HG03103 (cell line): ENCODE measurements at regions not wholly inside any gene's neighbourhood (a gene's known extent, or its start where the extent isn't known, plus 50 kb on each side); places are given as distances from the start of the nearest gene placed in this dataset.

Experiments
- ATAC-seq: cut with Tn5 transposase; IDR thresholded peaks from one replicate; pipeline ENCODE4 v1.9.1; 2021; ENCODE audit warnings: low read depth; ENCODE audit not compliant: unreplicated experiment

DNA sequence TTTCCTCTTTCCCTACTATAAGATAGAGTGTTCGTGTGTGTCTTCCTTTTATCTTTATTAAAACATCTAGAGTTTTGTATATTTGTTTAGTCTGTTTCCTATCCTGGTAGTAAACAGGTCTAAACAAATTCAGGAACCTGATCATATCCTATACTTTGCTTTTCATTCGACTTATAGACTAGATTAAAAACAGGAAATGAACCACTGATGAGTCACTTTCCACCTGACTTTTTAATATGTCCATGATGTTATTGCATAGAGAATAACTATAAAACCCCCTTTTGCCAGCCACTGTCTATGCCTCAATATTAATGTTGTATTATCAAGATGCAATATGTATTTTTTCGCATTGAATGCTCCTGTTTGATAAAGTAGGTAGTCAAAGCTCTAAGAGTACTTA lies 1794.0 kb downstream of the STIM2 start:
- no peak for ATAC-seq

DNA sequence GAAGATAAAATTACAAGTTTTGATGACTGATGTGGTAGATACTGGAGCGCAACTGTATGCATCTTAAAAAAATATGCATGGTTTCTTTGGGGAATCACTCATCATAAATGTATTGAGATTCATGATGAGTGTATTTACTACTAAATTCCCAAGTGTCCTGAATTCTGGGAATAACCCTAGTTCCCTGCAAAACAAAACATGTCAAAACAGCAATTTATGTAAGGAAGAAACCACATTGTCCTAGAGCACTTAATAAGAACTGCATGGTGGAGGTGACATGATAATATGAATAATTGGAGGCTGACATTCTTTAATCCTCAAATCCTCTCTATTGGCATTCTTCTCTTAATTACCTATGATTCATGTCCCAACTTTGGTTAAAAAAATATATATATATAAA lies 1804.7 kb downstream of the STIM2 start:
- no peak for ATAC-seq

DNA sequence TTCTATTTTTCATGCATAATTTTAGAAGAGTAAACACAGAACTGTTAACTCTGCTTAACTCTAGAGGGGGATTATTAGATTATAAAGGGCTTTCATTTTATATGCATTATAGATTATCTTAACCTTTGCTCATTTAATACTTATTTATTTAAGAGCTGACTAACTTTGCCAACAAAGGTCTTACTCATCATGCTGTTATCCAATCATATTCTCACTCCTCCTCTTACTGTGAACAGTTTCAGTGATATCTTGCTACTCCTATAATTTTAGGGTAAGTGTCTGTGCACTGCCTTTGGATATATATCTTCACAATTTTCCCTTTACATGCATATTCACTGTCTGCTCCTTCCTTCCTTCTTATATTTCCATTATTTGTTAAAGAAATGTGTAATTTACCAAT lies 1814.9 kb downstream of the STIM2 start:
- no peak for ATAC-seq

DNA sequence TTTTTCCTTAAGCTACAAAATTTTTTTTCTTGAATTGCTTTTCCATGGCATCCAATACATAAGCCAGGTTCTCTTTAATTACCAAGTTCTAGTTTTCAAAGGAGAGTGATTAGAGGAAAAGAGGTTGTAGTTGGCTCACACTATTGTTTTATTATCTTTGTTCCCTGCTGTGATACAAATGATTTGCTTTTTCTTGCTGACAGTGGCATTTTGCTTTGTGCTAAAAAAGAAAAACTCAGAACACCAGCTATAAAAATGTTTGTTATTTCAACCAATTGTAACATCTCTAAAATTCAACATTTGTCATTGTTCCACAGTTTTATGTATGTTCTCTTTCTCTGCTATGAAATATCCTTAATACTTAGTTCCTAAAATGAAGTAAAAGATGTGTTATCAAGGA lies 1817.2 kb downstream of the STIM2 start:
- no peak for ATAC-seq

DNA sequence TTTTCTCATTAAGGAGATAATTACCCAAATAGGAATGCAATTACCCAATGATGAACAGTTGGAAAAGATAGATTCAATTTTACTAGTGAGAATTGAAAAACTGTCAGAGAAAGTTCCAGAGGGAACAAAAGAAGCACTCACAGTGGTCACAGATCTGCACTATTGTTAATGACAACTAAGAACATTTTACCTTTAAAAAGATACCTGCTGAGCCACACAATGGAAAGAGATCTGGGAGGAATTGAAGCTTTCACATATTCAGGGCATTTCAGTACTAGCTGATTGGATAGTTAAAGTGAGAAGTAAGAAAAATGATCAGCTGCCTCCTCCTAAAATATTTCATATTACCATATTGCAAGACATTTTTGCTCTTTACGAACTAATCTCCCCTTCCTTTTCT lies 1822.2 kb downstream of the STIM2 start:
- no peak for ATAC-seq

DNA sequence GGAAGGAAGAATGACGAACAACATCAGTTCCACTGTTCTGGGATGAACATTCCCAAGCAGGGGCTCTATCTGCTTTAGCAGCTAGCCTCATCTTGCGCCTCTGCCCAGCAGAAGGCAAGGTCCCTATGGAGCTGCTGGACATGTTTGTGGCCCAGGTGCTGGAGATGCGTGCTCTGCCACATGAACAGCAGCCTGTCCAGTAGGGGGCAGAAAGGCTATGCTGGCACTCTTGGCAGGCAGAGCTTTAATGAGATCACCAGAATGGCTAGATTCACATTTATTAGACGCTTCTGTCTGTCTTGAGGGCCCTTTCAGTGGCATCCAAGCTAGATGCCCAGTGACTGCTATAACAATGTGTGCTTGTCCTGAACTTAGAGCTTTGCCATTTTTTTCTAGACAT lies 1826.0 kb downstream of the STIM2 start:
- ATAC-seq = no peak

DNA sequence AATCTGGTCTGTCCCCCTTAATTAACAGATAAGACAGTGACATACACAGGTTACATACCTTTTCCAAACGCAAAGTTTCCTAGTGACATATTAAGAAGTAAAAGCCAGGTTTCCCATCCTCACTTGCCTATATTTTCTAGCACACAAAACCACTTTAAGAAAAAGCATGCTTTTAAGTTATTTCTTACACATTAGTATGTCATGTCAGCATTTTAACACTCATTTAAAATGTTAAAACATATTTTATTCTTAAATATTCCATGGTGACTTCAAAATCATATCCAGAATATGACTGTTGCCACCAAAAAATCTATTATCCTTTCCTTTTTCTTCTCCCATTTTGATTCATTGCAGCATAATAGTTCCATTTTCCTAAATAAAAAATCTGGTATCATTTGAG lies 1830.2 kb downstream of the STIM2 start:
- ATAC-seq = no peak

DNA sequence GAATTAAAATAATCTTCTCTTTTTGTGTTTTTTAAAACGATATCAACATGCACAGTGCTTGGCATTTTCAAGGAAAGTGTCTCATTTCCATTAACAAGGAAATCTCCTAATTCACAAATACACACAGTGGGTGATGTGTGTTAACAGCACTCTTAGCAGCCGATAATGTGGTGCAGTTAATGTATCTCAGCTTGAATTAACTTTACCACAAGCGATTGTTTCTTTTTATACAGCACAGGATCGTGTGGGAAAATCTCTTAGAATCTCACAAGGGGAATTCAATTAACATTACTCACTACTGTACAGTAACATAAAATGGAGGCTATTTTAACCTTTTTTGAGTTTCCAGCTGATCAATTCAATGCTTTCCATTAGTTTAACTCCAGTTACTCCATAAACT lies 1841.9 kb downstream of the STIM2 start:
- ATAC-seq = no peak

DNA sequence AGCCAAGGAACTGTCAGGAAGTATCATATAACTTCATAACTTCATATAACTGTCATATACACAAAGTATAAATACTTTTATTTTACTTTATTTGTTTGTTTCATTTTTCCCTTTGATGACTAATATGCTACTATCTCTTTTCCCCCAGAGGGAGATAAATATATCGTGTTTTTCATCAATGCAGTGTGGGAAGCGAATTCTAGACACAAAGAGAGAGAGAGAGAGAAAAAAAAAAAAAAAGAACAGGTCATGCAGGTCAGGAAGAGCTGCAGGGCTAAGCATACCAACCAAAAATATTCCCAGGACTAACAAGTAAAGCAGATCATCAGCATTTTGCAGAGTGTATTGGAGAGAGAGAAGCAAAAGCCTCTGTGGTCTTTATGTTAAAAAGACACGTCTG lies 1849.2 kb downstream of the STIM2 start:
- no peak for ATAC-seq

DNA sequence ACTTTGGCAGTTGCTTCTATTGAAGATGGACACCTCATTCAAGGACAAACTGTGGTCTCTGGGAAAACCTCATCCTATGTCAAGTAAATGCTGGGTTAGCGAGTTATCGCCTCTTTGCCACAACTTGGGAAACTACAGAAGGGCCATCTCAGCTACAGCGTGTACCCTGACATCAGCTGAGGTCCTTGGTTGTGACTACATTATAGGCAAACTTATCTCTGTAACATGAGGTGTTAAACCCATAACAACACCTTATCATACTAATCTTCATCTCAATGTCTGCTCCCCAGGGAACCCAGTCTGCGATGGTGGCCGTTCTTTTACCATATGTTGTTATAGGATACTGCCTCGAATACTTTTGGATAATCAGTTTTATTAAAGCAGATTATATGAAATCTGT lies 1862.7 kb downstream of the STIM2 start:
- ATAC-seq = no peak

DNA sequence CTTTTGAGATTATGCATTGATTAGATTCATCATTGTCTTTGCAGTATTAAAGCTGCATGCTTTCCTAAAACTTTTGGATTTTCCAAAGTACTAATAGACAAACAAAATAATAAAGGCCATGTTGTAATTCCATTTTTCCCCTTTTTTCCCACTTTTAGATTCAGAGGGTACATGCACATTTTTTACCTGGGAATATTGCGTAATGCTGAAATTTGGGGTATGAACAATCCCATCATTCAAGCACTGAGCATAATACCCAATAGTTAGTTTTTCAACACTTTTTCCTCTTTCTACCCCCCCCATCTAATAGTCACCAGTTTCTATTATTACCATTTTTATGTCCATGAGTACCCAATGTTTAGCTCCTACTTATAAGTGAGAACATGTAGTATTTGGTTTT lies 1863.6 kb downstream of the STIM2 start:
- no peak for ATAC-seq

DNA sequence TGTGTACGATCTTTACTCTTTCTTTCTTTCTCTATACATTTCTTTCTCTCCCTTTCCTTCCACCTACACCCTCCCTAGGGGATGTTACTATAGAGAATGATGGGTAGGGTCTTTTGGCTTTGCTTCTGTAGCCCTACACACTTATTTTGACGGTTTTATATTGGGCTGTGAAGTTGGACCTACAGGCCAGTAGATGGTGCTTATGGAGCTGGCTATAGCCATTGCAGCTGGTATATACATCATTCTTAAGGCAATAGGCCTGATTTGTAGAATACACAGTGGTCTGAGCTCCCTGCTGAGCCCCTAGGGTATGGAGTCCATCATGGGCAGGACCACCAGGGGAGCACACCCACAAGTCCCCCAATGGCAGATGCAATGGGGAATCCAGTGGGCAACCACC lies 1869.7 kb downstream of the STIM2 start:
- no peak for ATAC-seq

DNA sequence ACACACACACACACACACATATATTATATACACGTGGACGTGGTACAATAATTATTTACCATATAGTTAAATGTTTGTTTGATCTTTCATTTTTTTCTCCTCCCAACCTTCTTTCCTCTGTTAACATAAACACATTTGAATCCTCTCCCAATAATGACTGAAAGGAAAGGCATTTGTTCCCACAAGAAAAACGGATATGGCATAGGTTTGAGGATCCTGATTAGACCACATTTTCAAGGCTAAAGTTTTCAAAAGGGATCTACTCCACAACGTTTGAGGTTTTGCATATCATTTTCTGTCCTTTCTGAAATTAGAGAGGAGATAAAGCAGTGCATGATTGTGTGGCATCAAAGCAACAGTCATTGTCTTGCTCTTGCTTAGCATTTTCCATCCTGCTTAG lies 1883.4 kb downstream of the STIM2 start:
- ATAC-seq = no peak

DNA sequence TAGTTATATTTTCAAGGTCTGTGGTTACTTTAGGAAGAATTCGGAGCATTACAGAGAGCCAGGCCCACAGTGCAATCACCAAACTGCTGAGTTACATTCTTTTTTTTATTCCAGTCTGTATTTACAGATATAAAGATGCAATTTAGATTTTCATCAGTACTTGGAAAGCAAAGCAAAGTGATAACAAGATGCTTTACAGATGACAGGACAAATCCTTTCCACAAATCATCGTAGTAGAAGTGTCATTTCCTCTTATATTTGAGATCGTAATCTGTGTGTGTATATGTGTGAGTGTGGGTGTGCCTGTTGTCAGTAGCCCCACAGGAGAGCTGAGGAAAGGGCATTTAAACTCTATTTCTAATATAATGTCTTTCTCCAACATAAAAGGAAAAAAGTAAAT lies 1893.7 kb downstream of the STIM2 start:
- no peak for ATAC-seq

DNA sequence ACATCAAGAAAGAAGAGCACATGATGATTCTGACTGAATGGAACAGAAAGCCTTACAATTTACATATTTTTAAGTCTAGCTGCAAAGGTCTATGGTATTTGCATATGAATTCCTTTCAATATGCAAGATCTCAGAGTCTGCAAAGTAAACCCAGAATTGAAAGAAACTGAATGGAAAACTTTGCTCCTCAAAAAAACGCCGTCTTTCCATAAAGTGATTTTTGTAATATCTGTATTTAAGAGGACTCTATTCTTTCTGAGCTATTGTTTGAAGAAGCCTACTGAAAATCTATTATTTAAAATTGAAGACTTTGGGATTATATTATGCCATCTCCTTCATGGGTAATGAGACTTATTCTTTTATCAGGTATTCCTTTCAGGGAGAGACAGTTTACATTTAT lies 1894.4 kb downstream of the STIM2 start:
- no peak for ATAC-seq

DNA sequence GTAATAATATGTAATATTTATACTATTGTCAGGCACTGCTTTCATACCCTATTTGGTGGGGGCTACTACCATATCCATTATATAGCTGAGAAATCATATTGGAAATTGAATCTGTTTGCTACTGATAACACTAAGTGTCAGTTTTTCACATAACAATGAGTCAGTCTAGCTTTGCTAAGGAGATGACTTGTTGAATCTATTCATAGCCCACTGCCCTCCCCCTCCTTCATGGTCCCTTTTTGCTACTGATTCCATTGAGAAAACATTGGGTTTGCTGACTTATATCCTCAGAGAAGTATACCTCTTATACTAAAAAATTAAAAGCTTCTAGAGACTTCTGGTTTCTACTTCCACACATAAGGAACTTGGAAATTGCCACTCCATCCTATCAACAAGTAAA lies 1898.4 kb downstream of the STIM2 start:
- ATAC-seq = no peak

DNA sequence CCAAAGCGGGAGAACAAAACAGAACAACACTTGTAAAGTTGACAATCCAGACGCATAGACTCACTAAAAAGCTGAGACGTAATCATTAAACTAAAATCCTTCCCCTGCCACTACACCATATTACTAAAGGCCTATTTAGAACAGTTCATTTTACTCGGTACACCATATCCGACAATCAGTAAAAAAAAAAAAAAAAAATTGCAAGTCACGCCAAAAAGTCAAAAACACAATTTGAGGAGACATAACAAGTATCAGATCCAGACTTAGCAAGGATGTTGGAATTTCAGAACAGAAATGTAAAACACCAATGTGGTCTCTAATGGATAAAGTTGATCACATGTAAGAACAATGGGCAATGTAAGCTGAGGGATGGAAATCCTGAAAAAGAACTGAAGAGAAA lies 1899.4 kb downstream of the STIM2 start:
- no peak for ATAC-seq

DNA sequence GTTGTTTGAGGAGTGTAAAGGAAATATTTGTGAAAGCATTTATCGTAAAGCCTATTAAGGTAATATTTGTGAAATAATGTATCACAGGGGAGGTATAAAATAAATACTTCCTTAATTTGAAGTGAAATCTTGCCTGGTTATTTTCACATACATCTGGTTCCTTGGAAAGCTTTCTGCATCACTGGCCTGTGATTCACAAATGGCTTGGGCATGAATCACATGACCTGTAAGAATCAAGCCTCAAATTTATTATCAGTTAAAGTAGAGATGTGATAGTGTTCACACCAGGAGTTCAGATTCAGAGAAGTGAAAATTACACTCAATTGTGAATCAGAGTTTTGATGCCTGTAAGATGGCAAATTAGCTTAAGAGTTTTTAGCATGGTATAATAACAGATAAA lies 1911.4 kb downstream of the STIM2 start:
- no peak for ATAC-seq

DNA sequence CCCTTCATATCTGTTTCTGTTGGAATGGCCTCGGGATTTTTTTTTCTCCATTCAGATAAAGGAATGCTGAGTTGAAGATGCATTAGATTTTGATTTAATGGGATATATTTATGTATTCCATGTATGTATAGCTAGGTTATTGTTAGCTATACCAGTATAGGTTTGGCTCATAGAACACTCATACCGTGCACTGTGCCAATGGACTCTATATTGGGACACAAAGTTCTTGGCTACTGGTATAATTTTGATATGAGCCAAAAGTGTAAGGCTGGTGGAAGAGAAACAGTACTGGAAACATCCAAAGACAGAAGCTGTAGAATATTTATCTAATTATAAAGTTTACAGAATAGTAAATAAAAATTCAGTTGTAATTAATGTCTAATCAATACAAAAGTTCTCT lies 1912.1 kb downstream of the STIM2 start:
- ATAC-seq = no peak

DNA sequence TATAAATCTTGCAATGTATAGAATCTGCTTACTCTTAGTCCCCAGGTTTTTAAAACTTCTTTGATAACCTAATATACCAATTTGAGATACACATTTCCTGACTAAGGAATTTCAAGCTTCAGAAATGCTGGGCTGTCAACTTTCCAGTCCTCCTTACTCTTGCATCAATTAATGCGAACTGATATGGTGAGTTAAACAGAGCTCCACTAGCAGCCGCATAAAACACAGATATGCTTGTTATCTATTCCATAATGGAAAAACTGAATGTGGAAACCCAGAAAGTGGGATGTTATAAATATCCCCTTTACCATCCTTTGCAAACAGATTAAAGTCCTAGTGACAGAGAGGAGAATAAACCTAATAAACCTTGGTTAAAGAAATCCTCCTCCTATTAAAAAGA lies 1913.7 kb downstream of the STIM2 start:
- ATAC-seq = no peak

DNA sequence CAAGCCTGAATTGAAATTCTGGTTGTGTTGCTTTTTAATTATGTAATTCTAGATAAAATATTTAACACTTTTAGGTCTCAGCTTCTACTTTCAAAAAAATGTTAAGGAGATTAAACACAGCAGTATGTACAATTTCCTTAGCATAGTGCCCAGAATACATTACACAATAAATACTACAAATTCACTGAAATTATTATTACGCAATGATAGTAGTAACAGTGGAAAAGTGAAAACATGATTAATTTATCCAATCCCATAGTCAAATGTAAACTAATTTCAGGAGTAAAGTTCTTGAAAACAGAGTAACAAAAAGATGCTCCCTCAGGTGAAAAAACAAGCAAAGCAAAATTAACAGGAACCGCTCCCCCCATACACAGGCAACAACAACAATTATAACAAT lies 1915.4 kb downstream of the STIM2 start:
- no peak for ATAC-seq

DNA sequence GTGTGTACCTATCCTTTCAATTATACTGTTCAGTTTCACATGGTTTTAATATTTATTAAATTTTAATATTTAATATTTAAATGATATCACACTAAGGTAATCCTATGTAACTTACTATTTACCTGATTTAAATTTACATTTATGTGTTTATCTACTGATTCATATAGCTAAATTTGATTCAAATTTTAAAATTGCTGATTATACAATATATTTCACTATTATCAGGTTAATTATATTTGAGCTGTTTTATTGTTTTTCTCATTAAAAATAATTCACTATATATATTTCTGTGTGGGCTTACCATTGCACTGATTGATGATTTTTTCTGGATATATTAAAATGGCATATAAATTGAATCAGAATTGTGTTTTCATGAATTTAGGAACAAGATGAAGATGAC lies 1923.5 kb downstream of the STIM2 start:
- ATAC-seq = no peak

DNA sequence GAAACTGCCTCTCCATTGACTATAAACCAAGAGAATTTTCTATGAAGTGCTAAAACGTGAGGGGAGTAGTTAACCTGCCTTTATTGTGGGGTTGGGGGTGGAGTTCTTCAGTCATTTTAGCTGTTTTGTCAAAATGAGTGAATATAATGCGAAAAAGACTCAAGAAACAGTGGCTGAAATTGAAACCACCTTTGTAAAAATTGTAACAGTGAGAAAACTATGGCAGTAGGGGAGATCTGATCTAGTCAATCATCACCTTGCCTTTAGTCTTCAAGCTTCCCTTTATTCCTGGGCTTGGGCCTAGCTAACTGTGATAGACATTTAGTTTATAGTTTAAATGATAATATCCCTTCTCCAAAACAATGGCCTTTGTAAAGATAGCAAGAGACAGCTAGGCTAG lies 1927.3 kb downstream of the STIM2 start:
- ATAC-seq = no peak
